Hepatocyte (in vitro differentiated cells): ENCODE measurements at regions not wholly inside any gene's neighbourhood (a gene's known extent, or its start where the extent isn't known, plus 50 kb on each side); places are given as distances from the start of the nearest gene placed in this dataset.

ENCODE experiments used
- DNase-seq: peaks from one replicate; pipeline ENCODE4 v3.0.0-alpha.2; 2016; ENCODE audit warnings: low spot score
- H2AFZ ChIP-seq: fragments of 200-600 bp; sonication (generic); 2 replicates; pipeline ENCODE4 v1.6.0; 2016; ENCODE audit warnings: antibody characterized with exemption, mild to moderate bottlenecking
- H3K27ac ChIP-seq: fragments of 200-600 bp; sonication (generic); 2 replicates; pipeline ENCODE4 v1.5.1; 2016; ENCODE audit warnings: mild to moderate bottlenecking
- H3K27me3 ChIP-seq: fragments of 200-600 bp; sonication (generic); 2 replicates; pipeline ENCODE4 v1.6.1; 2016
- H3K36me3 ChIP-seq: fragments of 200-600 bp; sonication (generic); replicated peaks from 2 replicates; pipeline ENCODE4 v1.5.1; 2016; ENCODE audit warnings: low read depth; ENCODE audit not compliant: insufficient read depth
- H3K4me1 ChIP-seq: fragments of 200-600 bp; sonication (generic); 2 replicates; pipeline ENCODE4 v1.5.1; 2016; ENCODE audit warnings: mild to moderate bottlenecking, moderate library complexity; ENCODE audit not compliant: insufficient read depth
- H3K4me2 ChIP-seq: fragments of 200-600 bp; sonication (generic); 2 replicates; pipeline ENCODE4 v1.6.0; 2016
- H3K4me3 ChIP-seq: fragments of 200-600 bp; sonication (generic); 2 replicates; pipeline ENCODE4 v1.5.1; 2016; ENCODE audit warnings: mild to moderate bottlenecking
- H3K79me2 ChIP-seq: fragments of 200-600 bp; sonication (generic); 2 replicates; pipeline ENCODE4 v1.6.0; 2017; ENCODE audit warnings: mild to moderate bottlenecking
- H3K9me2 ChIP-seq: fragments of 200-600 bp; sonication (generic); replicated peaks from 2 replicates; pipeline ENCODE4 v1.6.0; 2017; ENCODE audit warnings: mild to moderate bottlenecking; ENCODE audit not compliant: insufficient read depth
- H3K9me3 ChIP-seq: fragments of 200-600 bp; sonication (generic); 2 replicates; pipeline ENCODE4 v1.5.1; 2016; ENCODE audit warnings: low read depth, mild to moderate bottlenecking
- H4K20me1 ChIP-seq: fragments of 200-600 bp; sonication (generic); 2 replicates; pipeline ENCODE4 v1.6.0; 2016; ENCODE audit warnings: mild to moderate bottlenecking; ENCODE audit not compliant: insufficient read depth, poor library complexity, severe bottlenecking
- CTCF ChIP-seq: fragments of 200-600 bp; sonication (generic); IDR thresholded peaks from 2 replicates; pipeline ENCODE4 v1.5.1; 2016; ENCODE audit warnings: antibody characterized with exemption, mild to moderate bottlenecking; ENCODE audit not compliant: poor library complexity
- EZH2 ChIP-seq: fragments of 200-600 bp; sonication (generic); IDR thresholded peaks from 2 replicates; pipeline ENCODE4 v1.6.1; 2016; ENCODE audit warnings: antibody characterized with exemption, mild to moderate bottlenecking, borderline replicate concordance
- EZH2phosphoT487 ChIP-seq: fragments of 200-600 bp; sonication (generic); IDR thresholded peaks from one replicate; pipeline ENCODE4 v1.6.1; 2018; ENCODE audit warnings: antibody characterized with exemption, mild to moderate bottlenecking, low read depth, moderate library complexity; ENCODE audit not compliant: unreplicated experiment, severe bottlenecking
- WGBS: methylation state at CpG from one replicate; pipeline ENCODE4 v1.1.6; 2016; ENCODE audit warnings: low lambda C conversion rate; ENCODE audit errors: missing lambda C conversion rate; 5-methylcytosine and 5-hydroxymethylcytosine counted together

- no peaks in the 10 kb centered on the region for H4K20me1 ChIP-seq
- H3K4me1 ChIP-seq: no peaks in the 10 kb centered on the region
- DNase-seq: no peak
- no peak overlapping the region for H2AFZ ChIP-seq
- no peaks in the 10 kb centered on the region for H3K36me3 ChIP-seq
- H3K9me3 ChIP-seq: no peaks in the 10 kb centered on the region
- no peaks in the 10 kb centered on the region for H3K9me2 ChIP-seq
- no peak overlapping the region for H3K4me2 ChIP-seq
- no peaks in the 10 kb centered on the region for H3K79me2 ChIP-seq
- no peaks in the 10 kb centered on the region for H3K27me3 ChIP-seq
- H3K27ac ChIP-seq: no peak overlapping the region
- no peak overlapping the region for H3K4me3 ChIP-seq
- TF ChIP-seq EZH2phosphoT487: no peak
- TF ChIP-seq CTCF: no peak
- no peak for TF ChIP-seq EZH2
- 86% methylated on average over 3 of the region's 3 CpGs for WGBS
These were observed 809.4 kb downstream of the PRELID2 start for GRCh38 chr5:145025775-145026174.

GRCh38 chr5:145015146-145015545, 820.0 kb downstream of the PRELID2 start:
- Histone ChIP-seq H3K4me2 (no peak overlapping the region), H2AFZ (no peak overlapping the region), H3K27me3 (no peaks in the 10 kb centered on the region), H3K4me3 (no peak overlapping the region), H3K79me2 (no peaks in the 10 kb centered on the region), H4K20me1 (no peaks in the 10 kb centered on the region), H3K36me3 (no peaks in the 10 kb centered on the region), H3K9me2 (no peaks in the 10 kb centered on the region), H3K9me3 (no peaks in the 10 kb centered on the region), H3K27ac (no peak overlapping the region), H3K4me1 (no peaks in the 10 kb centered on the region)
- no peak for TF ChIP-seq CTCF
- no peak for TF ChIP-seq EZH2phosphoT487
- TF ChIP-seq EZH2: no peak
- no peak for DNase-seq
- 68% methylated on average over 1 of the region's 1 CpG for WGBS

- no peaks in the 10 kb centered on the region for H4K20me1 ChIP-seq
- H3K4me1 ChIP-seq: no peaks in the 10 kb centered on the region
- H3K4me3 ChIP-seq: no peak overlapping the region
- no peaks in the 10 kb centered on the region for H3K36me3 ChIP-seq
- TF ChIP-seq EZH2: no peak
- 78% methylated on average over 3 of the region's 3 CpGs for WGBS
- no peaks in the 10 kb centered on the region for H3K9me3 ChIP-seq
- no peaks in the 10 kb centered on the region for H3K79me2 ChIP-seq
- no peak overlapping the region for H3K4me2 ChIP-seq
- H3K9me2 ChIP-seq: no peaks in the 10 kb centered on the region
- no peak overlapping the region for H2AFZ ChIP-seq
- no peak for DNase-seq
- H3K27me3 ChIP-seq: no peaks in the 10 kb centered on the region
- H3K27ac ChIP-seq: no peak overlapping the region
These were observed 821.0 kb downstream of the PRELID2 start for GRCh38 chr5:145014109-145014508.

- no peak overlapping the region for H3K27ac ChIP-seq
- H3K9me2 ChIP-seq: no peaks in the 10 kb centered on the region
- no peak for TF ChIP-seq EZH2
- no peak for TF ChIP-seq CTCF
- TF ChIP-seq EZH2phosphoT487: no peak
- H3K4me2 ChIP-seq: no peak overlapping the region
- no peaks in the 10 kb centered on the region for H3K36me3 ChIP-seq
- no peak for DNase-seq
- no peaks in the 10 kb centered on the region for H3K4me1 ChIP-seq
- no peaks in the 10 kb centered on the region for H3K9me3 ChIP-seq
- H3K27me3 ChIP-seq: no peaks in the 10 kb centered on the region
- H2AFZ ChIP-seq: no peak overlapping the region
- no peaks in the 10 kb centered on the region for H4K20me1 ChIP-seq
- no peaks in the 10 kb centered on the region for H3K79me2 ChIP-seq
- no peak overlapping the region for H3K4me3 ChIP-seq
These were observed 824.3 kb downstream of the PRELID2 start for GRCh38 chr5:145010834-145011233.
